Loucy (cell line): ENCODE measurements at regions not wholly inside any gene's neighbourhood (a gene's known extent, or its start where the extent isn't known, plus 50 kb on each side); places are given as distances from the start of the nearest gene placed in this dataset.

Experiments used
- EZH2phosphoT487 ChIP-seq: fragments of 200-600 bp; IDR thresholded peaks from 2 replicates; pipeline ENCODE4 v1.6.1; 2018; ENCODE audit warnings: antibody characterized with exemption, mild to moderate bottlenecking, moderate library complexity, borderline replicate concordance
- TF ChIP-seq, protein P1 (sequence below): fragments of 200-600 bp; sonication (generic); conservative IDR thresholded peaks from 2 replicates; pipeline ENCODE4 v1.5.1; 2014; ENCODE audit warnings: mild to moderate bottlenecking, antibody characterized with exemption, low read length

DNA sequence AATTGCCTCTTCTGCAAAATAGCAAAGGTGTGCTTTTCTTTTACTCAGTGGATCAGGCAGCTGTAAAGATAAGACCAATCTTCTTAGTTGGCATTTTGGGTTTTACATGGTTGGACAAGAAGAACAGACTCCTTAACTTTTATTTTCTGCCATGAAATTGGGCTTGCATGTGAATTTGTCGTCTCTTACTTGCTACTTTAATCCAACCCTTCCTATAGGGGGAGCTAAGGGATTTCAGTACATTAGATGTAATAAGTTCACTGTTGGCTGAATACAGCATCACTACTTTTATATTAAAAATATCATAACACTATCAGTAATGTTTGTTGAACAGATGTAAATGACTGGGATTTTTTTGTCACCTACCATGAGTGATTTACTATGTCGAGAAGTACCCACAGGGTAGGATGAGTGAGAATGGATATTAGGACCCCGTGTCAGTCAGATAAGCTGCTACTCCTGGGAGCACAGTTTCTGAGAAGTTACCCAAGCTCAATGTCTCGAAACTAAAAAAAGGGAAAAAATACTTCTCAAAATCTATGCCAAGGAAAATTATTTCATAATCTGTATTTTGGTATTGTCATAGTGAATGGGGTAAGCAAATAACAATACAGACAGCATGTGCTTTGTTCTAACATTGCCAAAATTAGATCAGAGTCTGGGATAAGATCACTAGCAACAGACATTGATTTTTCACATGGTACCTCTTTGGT is 127.4 kb upstream of the AGR3 start:
- TF ChIP-seq, protein P1, sequence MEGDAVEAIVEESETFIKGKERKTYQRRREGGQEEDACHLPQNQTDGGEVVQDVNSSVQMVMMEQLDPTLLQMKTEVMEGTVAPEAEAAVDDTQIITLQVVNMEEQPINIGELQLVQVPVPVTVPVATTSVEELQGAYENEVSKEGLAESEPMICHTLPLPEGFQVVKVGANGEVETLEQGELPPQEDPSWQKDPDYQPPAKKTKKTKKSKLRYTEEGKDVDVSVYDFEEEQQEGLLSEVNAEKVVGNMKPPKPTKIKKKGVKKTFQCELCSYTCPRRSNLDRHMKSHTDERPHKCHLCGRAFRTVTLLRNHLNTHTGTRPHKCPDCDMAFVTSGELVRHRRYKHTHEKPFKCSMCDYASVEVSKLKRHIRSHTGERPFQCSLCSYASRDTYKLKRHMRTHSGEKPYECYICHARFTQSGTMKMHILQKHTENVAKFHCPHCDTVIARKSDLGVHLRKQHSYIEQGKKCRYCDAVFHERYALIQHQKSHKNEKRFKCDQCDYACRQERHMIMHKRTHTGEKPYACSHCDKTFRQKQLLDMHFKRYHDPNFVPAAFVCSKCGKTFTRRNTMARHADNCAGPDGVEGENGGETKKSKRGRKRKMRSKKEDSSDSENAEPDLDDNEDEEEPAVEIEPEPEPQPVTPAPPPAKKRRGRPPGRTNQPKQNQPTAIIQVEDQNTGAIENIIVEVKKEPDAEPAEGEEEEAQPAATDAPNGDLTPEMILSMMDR, result peak; percentile 76
- no peak for TF ChIP-seq EZH2phosphoT487
